IPS DF 19.7 (cell line): ENCODE measurements at regions not wholly inside any gene's neighbourhood (a gene's known extent, or its start where the extent isn't known, plus 50 kb on each side); places are given as distances from the start of the nearest gene placed in this dataset.

ENCODE experiments used
- DNase-seq: peaks from one replicate; pipeline ENCODE4 v3.0.0-alpha.2; 2013; ENCODE audit warnings: low read depth, low spot score

GRCh38 chr1:222171005-222171404 lies 376.9 kb downstream of the HHIPL2 start:
- no peak for DNase-seq

GRCh38 chr1:222168621-222169020 lies 379.3 kb downstream of the HHIPL2 start:
- no peak for DNase-seq

GRCh38 chr1:222167896-222168295 lies 380.0 kb downstream of the HHIPL2 start:
- no peak for DNase-seq

- DNase-seq: no peak
Measured at GRCh38 chr1:222167111-222167510, 380.8 kb downstream of the HHIPL2 start.

GRCh38 chr1:222165629-222166028 lies 382.3 kb downstream of the HHIPL2 start:
- DNase-seq: no peak

- DNase-seq: no peak
Measured at GRCh38 chr1:222163895-222164294, 384.0 kb downstream of the HHIPL2 start.

GRCh38 chr1:222161676-222162075 lies 386.2 kb downstream of the HHIPL2 start:
- DNase-seq: no peak

GRCh38 chr1:222157612-222158011 lies 390.3 kb downstream of the HHIPL2 start:
- DNase-seq: no peak

- no peak for DNase-seq
Measured at GRCh38 chr1:222140206-222140605, 398.3 kb upstream of the DUSP10 start.

- no peak for DNase-seq
Measured at GRCh38 chr1:222138095-222138494, 396.2 kb upstream of the DUSP10 start.

- DNase-seq: no peak
Measured at GRCh38 chr1:222136869-222137268, 395.0 kb upstream of the DUSP10 start.

- no peak for DNase-seq
Measured at GRCh38 chr1:222129041-222129440, 387.2 kb upstream of the DUSP10 start.

- no peak for DNase-seq
Measured at GRCh38 chr1:222127526-222128152, 385.8 kb upstream of the DUSP10 start.

- DNase-seq: no peak
Measured at GRCh38 chr1:222127096-222127495, 385.2 kb upstream of the DUSP10 start.

- no peak for DNase-seq
Measured at GRCh38 chr1:222126052-222126451, 384.2 kb upstream of the DUSP10 start.

- DNase-seq: no peak
Measured at GRCh38 chr1:222124602-222125001, 382.7 kb upstream of the DUSP10 start.

- DNase-seq: no peak
Measured at GRCh38 chr1:222123111-222123510, 381.2 kb upstream of the DUSP10 start.

- no peak for DNase-seq
Measured at GRCh38 chr1:222117809-222118208, 375.9 kb upstream of the DUSP10 start.

- no peak for DNase-seq
Measured at GRCh38 chr1:222114536-222115156, 372.8 kb upstream of the DUSP10 start.

GRCh38 chr1:222109836-222110235 lies 367.9 kb upstream of the DUSP10 start:
- no peak for DNase-seq

- DNase-seq: no peak
Measured at GRCh38 chr1:222107975-222108374, 366.1 kb upstream of the DUSP10 start.

- no peak for DNase-seq
Measured at GRCh38 chr1:222107267-222107666, 365.4 kb upstream of the DUSP10 start.

GRCh38 chr1:222106377-222106776 lies 364.5 kb upstream of the DUSP10 start:
- DNase-seq: no peak

- no peak for DNase-seq
Measured at GRCh38 chr1:222105861-222106260, 364.0 kb upstream of the DUSP10 start.
